Neutrophil (primary cell): ENCODE measurements at regions not wholly inside any gene's neighbourhood (a gene's known extent, or its start where the extent isn't known, plus 50 kb on each side); places are given as distances from the start of the nearest gene placed in this dataset.

Experiments used
- H3K27ac ChIP-seq: fragments of 200-600 bp; sonication (generic); 2 replicates; pipeline ENCODE4 v1.5.1; 2016; ENCODE audit warnings: mild to moderate bottlenecking, moderate library complexity
- H3K27me3 ChIP-seq: fragments of 200-600 bp; sonication (generic); 2 replicates; pipeline ENCODE4 v1.6.0; 2016; ENCODE audit warnings: mild to moderate bottlenecking
- H3K36me3 ChIP-seq: fragments of 200-600 bp; sonication (generic); 2 replicates; pipeline ENCODE4 v1.5.1; 2017
- H3K4me1 ChIP-seq, 2 experiments: fragments of 200-600 bp in 1 of 2; sonication (generic) in 1 of 2; 1 replicate in 1 of 2; 2 replicates in 1 of 2; pipeline versions ENCODE4 v1.5.1 to v1.6.1; 2013 to 2016; ENCODE audit warnings: low read depth in 1 of 2, low read length in 1 of 2, mild to moderate bottlenecking in 1 of 2, moderate library complexity in 1 of 2; ENCODE audit not compliant: control insufficient read depth in 1 of 2, insufficient read depth in 1 of 2
- H3K4me3 ChIP-seq, 2 experiments: fragments of 200-600 bp in 1 of 2; sonication (generic) in 1 of 2; 1 replicate in 1 of 2; 2 replicates in 1 of 2; pipeline ENCODE4 v1.5.1; 2013 to 2016; ENCODE audit warnings: low read depth in 1 of 2, low read length in 1 of 2, mild to moderate bottlenecking in 1 of 2, moderate library complexity in 1 of 2
- H3K9me3 ChIP-seq: fragments of 200-600 bp; sonication (generic); 2 replicates; pipeline ENCODE4 v1.5.1; 2016
- TF ChIP-seq, protein P1 (sequence below): fragments of 200-600 bp; sonication (generic); IDR thresholded peaks from 2 replicates; pipeline ENCODE4 v1.5.1; 2016; ENCODE audit warnings: antibody characterized with exemption

DNA sequence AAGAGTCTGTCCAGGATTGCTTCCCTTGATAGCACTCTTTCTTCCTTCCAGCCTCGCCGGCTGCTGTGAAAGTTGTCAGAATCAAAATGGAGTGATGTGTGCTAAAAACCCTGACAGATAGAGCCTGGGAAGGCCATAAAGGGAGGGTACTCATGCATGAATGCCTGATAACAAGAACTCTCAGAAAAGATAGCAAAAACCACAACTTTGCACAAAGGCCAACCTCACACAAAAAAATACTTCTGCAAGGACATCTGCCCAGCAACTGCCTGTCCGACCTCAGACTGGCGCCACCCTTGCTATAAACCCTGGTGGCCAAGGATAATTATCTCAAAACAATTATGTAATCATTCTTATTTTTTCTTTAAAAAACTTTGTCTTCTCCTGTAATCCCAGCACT lies 133.2 kb upstream of the SVIL start:
- no peaks in the 10 kb centered on the region for H3K9me3 ChIP-seq
- no peaks in the 10 kb centered on the region for H3K36me3 ChIP-seq
- H3K4me3 ChIP-seq, result no peak overlapping the region
- H3K4me1 ChIP-seq, result peaks cover 25 to 33% of the 10 kb centered on the region in 2 experiments
- no peak overlapping the region for H3K27ac ChIP-seq
- no peaks in the 10 kb centered on the region for H3K27me3 ChIP-seq
- TF ChIP-seq, protein P1, sequence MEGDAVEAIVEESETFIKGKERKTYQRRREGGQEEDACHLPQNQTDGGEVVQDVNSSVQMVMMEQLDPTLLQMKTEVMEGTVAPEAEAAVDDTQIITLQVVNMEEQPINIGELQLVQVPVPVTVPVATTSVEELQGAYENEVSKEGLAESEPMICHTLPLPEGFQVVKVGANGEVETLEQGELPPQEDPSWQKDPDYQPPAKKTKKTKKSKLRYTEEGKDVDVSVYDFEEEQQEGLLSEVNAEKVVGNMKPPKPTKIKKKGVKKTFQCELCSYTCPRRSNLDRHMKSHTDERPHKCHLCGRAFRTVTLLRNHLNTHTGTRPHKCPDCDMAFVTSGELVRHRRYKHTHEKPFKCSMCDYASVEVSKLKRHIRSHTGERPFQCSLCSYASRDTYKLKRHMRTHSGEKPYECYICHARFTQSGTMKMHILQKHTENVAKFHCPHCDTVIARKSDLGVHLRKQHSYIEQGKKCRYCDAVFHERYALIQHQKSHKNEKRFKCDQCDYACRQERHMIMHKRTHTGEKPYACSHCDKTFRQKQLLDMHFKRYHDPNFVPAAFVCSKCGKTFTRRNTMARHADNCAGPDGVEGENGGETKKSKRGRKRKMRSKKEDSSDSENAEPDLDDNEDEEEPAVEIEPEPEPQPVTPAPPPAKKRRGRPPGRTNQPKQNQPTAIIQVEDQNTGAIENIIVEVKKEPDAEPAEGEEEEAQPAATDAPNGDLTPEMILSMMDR, result no peak

DNA sequence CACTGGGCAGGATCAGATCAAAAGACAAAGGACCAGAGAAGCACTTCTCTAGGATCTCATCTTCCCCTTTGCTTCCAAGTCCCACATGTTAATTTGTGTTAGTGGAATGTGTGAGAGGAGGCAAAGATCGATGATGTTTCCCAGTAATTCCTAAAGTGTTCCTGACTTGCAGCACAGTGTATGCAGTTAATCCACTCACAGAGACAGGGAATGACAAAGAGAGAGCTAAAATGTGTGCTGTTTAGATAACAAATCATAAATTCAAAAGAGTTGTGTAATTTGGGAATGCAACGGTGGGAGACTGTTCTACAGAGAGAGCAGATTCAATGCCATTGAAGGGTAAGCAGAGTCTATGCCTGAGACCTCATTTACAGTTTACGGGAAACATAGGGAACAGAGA lies 132.0 kb upstream of the SVIL start:
- TF ChIP-seq, protein P1, result no peak
- Histone ChIP-seq H3K27me3 (no peaks in the 10 kb centered on the region), H3K4me1 (peaks cover 12 to 22% of the 10 kb centered on the region in 2 experiments), H3K27ac (no peak overlapping the region), H3K4me3 (no peak overlapping the region), H3K9me3 (no peaks in the 10 kb centered on the region), H3K36me3 (no peaks in the 10 kb centered on the region)

DNA sequence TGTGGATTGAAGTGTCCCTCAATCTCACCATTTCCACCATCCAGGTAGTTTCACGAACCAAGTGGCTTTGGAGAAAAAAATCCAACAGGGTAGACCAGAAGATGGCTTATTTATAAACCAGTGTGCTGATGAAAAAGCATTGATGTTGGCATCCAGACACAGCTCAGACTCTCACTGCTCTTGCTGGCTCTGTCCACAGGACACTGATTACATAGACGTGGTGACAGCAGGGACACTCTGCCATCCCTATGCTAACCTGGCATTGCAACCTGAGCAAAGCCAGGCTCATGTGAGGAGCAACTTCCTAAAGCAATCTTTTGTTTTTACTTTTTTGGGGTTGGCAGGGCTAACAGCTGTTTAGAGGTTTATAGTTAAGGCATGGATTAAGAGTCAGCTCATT lies 130.6 kb upstream of the SVIL start:
- no peak overlapping the region for H3K4me3 ChIP-seq
- H3K9me3 ChIP-seq, result no peaks in the 10 kb centered on the region
- H3K36me3 ChIP-seq, result no peaks in the 10 kb centered on the region
- H3K27ac ChIP-seq, result no peak overlapping the region
- TF ChIP-seq, protein P1, result no peak
- H3K4me1 ChIP-seq, result peaks cover 0 to 9% of the 10 kb centered on the region in 2 experiments
- no peaks in the 10 kb centered on the region for H3K27me3 ChIP-seq

DNA sequence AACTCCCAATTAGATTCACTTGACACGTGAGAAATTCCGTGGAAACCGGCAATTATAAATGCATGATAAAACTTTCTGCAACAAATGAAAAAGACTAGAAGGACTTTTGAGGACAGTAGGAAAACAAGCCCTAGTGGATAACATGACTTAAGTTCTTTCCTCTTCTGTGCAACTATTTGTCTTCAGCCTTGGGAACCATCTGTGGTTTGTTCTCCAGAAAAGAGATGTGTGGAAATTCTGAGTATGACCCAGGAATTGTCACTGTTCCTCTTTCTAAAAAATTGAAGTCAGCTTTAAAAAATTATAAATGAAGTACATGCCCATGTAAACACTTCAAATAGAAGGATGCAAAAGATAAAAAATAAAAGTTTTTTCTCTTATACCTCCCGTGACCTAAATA lies 128.6 kb upstream of the SVIL start:
- TF ChIP-seq, protein P1, result no peak
- Histone ChIP-seq H3K36me3 (no peaks in the 10 kb centered on the region), H3K4me1 (peaks cover 0 to 9% of the 10 kb centered on the region in 2 experiments), H3K9me3 (no peaks in the 10 kb centered on the region), H3K4me3 (no peak overlapping the region), H3K27me3 (no peaks in the 10 kb centered on the region), H3K27ac (peak overlapping the region; percentile 49)

DNA sequence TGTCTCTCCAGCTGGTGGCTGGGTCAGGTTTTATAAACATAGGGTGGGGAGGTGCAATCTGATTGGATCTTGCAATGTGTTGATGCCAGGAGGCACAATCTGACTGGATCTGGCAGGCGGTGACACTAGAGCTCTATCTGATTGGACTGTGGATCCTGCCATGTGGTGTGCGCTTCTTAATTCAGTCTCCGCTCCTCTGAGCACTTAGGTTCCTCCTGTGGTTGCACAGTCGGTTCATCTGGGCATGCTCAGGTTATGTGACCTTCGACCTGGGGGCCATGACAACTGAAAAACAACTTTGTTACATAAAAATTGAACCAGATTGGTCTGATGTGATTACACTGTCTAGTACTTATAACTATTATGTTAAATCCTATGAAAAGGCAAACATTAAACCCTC lies 127.1 kb upstream of the SVIL start:
- Histone ChIP-seq H3K4me3 (no peak overlapping the region), H3K9me3 (no peaks in the 10 kb centered on the region), H3K36me3 (no peaks in the 10 kb centered on the region), H3K27me3 (no peaks in the 10 kb centered on the region), H3K27ac (no peak overlapping the region), H3K4me1 (peaks cover 0 to 9% of the 10 kb centered on the region in 2 experiments)
- TF ChIP-seq, protein P1, result no peak
